NCI-H510A (cell line): ENCODE measurements at regions not wholly inside any gene's neighbourhood (a gene's known extent, or its start where the extent isn't known, plus 50 kb on each side); places are given as distances from the start of the nearest gene placed in this dataset.
"Not testable (repeated sequence)": the region's sequence is repeated elsewhere in the genome, so short reads cannot be mapped to it uniquely, and the experiment has no call there.

ENCODE experiments used
- DNase-seq: peaks from one replicate; lab custom pipeline; 2025; lab: John Stamatoyannopoulos, UW

DNA sequence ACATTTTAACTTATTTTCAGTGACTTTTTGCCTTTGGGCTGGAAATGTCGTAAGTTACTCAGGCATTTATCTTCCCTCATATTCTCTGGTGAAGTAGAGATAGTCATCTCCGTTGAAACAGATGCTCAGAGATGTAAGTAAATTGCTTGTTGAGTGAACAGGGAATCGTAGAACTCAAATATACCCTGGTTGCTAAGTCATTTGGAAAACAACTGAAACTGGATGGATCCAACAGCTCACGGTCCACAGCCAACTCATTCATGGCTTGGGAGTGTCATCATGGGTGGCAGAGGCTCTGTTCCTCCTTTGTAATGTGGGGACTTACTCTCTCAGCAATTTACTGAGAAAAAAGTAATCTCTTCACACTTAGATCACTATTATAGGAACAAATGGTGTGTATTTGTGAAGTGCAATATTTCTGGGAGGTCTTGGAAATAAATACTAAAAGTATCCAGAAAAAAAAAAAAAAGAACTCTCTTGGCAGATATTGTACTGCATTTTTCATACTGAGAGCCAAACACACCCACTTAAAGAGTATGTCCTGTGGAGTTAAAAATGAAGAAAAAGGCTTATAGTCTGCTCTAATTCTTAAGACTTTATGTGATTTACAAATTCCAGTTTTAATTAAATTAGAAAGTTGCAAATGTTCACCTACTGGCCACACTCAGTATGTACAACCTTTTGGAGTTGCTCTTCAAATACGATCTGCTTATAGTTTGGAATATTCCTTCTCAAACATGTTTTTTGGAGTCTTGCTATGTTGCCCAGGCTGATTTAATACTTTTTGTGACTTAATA lies 107.4 kb downstream of the LEPR start:
- DNase-seq = no peak

DNA sequence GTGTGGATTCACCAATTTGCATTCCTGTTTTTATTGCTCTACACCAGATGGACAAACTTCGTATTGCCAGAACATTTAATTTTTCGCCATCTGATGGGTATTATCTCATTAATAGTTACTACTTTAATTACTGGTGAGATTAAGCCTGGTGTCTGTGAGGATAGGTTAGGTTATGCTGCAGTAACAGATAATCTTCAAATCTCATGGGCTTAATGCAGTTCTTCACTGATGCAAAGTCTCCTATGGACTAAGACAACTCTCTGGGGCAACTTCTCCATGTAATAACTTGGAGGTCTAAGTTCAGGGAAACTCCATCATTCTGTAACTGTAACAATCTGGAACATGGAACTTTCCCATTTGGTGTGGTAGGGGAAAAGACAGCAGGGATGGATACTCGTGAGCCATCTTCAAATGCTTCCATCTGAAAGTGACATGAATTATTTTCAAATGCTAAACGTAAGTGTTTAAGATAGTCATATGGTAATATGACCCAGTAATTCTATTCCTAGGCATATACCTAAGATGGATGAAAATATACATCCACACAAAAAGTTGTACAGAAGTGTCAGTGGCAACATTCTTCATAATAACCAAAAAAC lies 111.6 kb downstream of the LEPR start:
- no peak for DNase-seq

DNA sequence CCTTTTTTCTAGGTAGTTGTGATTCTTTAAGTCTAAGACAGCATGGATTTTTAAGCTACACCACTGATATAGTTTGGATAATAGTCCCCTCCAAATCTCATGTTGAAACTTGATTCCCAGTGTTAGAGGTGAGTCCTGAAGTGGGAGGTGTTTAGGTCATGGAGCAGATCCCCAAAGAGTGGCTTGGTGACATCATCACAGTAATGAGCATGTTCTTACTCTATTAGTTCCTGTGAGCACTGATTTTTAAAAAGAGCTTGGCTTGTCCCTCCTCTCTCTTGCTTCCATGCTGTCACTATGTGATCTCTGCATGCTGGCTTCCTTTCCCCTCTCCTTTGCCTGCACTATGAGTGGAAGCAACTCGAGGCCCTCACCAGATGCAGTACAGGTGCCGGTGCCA lies 115.5 kb downstream of the LEPR start:
- no peak for DNase-seq

DNA sequence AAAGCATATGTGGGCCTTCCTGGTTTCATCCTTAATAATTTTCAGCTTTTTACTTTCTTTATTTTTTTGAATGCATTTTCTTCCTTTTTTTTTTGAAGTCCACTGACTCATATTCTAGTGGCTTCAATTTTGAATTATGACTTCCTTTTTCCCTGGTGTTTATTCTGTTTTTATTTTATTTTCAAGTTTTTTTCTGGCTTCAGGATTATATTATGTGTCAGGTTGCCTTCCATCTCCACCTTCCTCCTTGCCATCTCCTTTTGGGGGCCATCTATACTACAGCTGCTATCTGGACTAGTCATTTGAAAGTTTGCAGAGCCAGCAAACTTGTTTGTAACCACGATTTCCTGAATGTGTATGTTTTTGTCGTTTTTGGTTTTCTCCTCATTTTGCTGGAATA lies 117.6 kb downstream of the LEPR start:
- no peak for DNase-seq

DNA sequence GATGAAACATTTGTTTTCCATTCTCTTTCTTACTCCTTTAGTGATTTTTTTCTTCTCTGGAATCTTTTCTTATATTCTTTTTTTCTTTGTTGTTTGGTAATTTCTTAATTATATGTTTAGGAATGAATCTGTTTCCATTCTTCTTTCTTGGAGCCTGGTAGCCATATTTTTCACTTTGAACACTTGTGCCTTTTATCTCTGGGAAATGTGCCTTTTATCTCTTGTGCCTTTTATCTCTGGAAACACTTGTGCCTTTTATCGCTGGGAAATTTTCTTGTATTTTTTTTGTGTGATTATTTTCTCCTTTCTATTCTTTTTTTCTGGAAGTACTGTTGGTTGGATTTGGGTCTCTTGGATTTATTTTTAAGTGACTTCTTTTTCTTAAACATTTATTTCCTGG lies 118.2 kb downstream of the LEPR start:
- no peak for DNase-seq

GRCh38 chr1:65539266-65540131 lies 119.0 kb downstream of the LEPR start:
- no peak for DNase-seq

- DNase-seq = no peak
These were observed 120.7 kb downstream of the LEPR start for GRCh38 chr1:65541161-65541560.

GRCh38 chr1:65541865-65542264 lies 121.4 kb downstream of the LEPR start:
- DNase-seq = no peak

GRCh38 chr1:65542592-65542991 lies 122.1 kb downstream of the LEPR start:
- not testable (repeated sequence) for DNase-seq

DNA sequence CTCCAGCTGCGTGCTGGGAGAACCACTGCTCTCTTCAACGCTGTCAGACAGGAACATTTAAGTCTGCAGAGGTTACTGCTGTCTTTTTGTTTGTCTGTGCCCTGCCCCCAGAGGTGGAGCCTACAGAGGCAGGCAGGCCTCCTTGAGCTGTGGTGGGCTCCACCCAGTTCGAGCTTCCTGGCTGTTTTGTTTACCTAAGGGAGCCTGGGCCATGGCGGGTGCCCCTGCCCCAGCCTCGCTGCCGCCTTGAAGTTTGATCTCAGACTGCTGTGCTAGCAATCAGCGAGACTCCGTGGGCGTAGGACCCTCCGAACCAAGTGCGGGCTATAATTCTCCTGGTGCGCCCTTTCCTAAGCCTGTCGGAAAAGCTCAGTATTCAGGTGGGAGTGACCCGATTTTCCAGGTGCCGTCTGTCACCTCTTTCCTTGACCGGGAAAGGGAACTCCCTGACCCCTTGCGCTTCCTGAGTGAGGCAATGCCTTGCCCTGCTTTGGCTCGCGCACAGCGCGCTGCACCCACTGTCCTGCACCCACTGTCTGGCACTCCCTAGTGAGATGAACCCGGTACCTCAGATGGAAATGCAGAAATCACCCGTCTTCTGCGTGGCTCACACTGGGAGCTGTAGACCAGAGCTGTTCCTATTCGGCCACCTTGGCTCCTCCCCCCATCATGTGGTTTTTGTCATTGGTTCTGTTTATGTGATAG lies 130.0 kb downstream of the LEPR start:
- not testable (repeated sequence) for DNase-seq

- not testable (repeated sequence) for DNase-seq
These were observed 132.0 kb downstream of the LEPR start for GRCh38 chr1:65552484-65552883.

DNA sequence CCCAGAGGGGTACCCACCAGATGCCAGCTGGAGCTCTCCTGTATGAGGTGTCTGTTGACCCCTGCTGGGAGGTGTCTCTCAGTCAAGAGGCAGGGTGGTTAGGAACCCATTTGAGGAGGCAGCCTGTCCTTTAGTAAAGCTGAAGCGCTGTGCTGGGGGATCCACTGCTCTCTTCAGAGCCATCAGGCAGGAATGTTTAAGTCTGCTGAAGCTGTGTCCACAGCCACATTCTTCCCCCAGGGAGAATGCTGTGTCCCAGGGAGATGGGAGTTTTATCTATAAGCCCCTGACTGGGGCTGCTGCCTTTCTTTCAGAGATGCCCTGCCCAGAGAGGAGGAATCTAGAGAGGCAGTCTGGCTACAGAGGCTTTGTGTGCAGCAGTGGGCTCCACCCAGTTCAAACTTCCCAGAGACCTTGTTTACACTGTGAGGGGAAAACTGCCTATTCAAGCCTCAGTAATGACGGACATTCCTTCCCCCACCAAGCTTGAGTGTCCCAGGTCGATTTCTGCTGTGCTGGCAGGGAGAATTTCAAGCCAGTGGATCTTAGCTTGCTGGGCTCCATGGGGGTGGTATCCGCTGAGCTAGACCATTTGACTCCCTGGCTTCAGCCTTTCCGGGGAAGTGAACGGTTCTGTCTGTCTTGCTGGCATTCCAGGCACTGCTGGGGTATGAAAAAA lies 133.8 kb downstream of the LEPR start:
- DNase-seq = not testable (repeated sequence)

DNA sequence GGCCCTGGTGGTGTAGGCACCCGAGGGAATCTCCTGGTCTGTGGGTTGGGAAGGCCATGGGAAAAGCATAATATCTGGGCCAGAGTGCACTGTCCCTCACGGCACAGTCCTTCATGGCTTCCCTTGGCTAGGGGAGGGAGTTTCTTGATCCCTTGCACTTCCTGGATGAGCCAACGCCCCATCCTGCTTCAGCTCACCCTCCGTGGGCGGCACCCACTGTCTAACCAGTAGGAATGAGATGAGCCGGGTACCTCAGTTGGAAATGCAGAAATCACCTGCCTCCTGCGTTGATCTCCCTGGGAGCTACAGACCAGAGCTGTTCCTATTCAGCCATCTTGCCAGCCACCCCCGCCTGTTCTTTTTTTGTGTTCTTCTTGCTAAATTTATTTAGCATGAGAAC lies 134.4 kb downstream of the LEPR start:
- DNase-seq = no peak

GRCh38 chr1:65558215-65558614 lies 137.7 kb downstream of the LEPR start:
- DNase-seq = no peak

GRCh38 chr1:65564493-65564892 lies 144.0 kb downstream of the LEPR start:
- DNase-seq = no peak

GRCh38 chr1:65568285-65568684 lies 147.8 kb downstream of the LEPR start:
- no peak for DNase-seq

DNA sequence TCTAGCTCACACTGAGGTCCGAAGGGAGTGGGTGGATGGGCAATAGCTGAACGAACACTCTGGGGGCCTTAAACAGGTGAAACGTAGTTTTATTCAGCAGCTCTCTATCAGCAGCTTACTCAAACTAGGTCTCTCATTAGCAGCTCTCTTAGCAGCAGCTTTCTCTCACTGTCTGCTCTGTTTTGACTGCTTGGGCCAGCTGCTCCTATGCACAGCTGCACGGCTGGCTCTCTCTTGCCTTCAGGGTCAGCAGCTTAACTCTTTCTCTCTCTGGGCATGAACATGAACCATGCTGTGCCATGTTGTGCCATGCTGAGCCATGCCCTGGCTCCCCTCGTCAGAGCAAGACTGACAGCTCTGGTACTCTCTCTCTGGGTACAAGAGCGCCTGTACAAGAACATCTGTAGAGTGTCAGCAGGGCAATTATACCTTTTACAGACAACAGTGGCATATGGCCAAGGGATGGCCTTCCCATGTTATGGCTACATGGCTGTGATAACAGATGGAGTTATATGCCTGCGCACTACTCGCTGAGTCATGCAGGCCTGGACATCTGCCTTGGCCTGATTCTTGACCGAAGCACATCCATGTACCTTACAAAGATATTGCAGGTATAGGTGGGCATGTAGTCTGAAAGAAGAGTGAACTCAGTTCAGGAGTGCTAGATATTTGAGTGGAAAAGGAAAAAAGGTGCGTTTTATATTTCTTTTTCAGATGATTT lies 152.4 kb downstream of the LEPR start:
- no peak for DNase-seq

- no peak for DNase-seq
These were observed 156.8 kb downstream of the LEPR start for GRCh38 chr1:65577278-65577677.

- not testable (repeated sequence) for DNase-seq
These were observed 157.5 kb downstream of the LEPR start for GRCh38 chr1:65577982-65578381.

GRCh38 chr1:65581119-65581518 lies 160.7 kb downstream of the LEPR start:
- no peak for DNase-seq

DNA sequence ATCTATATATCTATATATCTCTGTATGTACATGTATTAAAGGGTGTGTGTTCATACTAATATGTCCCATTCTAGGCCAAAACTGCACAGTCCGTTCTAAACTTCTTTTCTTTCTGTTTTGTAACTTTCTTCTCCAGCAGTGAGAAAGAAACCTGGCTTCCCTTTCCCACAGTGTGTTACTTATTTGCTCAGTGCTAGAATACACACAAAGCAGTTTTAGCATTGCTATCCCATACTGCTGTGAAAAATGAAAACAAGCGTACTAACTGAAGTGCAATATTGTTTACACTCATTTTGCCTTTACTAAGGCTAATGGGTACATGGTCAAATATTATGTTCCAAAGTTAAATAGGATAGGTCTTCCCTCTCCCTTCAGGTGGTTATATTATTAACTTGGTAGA lies 163.9 kb downstream of the LEPR start:
- DNase-seq = no peak
